Activated CD4-positive, CD25-positive, alpha-beta regulatory T cell treated with anti-CD3 and anti-CD28 coated beads, Interleukin-2, amount 50 U/mL, for 16 hours (primary cell): ENCODE measurements at regions not wholly inside any gene's neighbourhood (a gene's known extent, or its start where the extent isn't known, plus 50 kb on each side); places are given as distances from the start of the nearest gene placed in this dataset.
A peak's percentile ranks its signal among the peaks of the same experiment; 100 is the strongest.
"Not testable (repeated sequence)": the region's sequence is repeated elsewhere in the genome, so short reads cannot be mapped to it uniquely, and the experiment has no call there.

Experiments used
- DNase-seq: peaks from one replicate; pipeline ENCODE4 v3.0.0-alpha.2; 2020; ENCODE audit warnings: low read depth, low spot score

DNA sequence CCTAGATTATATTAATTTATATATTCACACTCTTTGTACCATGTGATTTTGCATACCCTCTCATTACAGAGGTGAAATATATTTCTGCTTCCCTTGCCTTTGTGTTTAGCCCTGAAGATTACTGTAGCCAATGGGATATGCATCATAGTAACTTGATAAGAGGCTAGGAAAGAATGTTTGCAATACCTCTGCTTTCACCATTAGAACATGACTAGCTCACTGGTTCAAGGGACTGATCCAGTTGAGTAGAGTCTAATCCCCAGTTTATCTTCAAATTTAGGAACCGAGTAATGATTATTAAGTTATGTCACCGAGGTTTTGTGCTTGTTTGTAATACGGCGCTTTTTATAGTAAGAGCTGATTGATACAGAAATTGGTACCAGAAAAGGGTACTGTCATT is 552.6 kb upstream of the GJE1 start:
- no peak for DNase-seq

DNA sequence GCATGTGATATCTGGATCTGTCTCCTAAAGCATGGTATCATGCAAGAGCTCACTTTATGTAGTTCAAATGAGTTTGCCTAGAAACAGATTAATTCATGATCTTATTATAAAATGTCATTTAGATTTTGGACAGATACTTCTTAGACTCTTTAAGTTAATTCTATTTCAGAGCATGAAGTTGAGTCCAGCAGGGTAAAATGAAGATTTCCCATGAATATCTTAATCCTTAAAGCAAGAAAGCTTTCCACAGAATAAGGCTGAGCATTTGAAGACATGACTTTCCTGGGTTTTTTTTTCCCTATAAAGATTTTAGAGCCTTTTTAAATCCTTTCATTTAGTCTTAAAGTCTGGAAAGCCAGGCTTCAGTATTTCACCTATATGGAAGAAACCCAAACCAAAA is 556.0 kb upstream of the GJE1 start:
- no peak for DNase-seq

DNA sequence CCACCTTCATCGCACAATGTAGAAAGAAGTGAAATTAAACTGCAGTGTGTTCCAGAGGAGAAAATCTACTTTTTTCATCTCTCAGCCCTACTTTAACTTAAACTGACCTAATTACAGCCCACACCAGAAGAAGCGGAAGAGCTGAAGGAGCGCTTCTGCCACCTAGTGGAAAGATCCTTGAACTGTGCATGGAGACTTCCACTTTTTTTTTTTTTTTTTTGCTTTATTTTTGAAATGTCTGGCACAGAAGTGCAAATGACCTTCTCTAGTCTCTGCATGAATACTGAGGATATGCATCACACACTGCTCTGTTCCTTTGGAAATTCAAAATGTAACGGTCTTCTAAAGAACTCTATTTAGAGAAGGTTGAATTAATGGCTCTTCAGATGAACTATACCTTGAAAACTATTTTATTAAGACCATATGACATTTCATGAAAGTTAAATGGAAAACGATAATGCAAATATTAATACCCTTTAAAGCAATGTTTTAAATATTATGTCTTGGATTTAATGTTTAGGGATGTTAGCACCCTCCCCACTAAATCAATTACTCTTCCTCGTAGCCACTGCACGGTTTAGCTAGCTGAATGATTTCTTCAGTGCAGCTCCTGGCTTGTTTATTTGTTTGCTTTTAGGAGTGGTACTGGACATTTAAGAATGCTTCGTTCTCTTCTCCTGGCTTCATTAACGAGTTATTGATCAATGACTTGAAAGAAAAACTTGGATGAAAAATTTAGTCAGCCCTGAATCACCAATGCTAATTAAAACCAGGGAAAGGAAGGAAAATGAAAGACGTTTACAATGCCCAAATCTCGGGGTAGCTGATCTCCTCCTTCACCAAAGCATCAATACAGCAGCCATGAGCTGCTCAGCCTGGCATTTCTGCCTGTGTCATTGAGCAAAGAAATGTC is 569.6 kb upstream of the GJE1 start:
- peak; percentile 26 for DNase-seq

DNA sequence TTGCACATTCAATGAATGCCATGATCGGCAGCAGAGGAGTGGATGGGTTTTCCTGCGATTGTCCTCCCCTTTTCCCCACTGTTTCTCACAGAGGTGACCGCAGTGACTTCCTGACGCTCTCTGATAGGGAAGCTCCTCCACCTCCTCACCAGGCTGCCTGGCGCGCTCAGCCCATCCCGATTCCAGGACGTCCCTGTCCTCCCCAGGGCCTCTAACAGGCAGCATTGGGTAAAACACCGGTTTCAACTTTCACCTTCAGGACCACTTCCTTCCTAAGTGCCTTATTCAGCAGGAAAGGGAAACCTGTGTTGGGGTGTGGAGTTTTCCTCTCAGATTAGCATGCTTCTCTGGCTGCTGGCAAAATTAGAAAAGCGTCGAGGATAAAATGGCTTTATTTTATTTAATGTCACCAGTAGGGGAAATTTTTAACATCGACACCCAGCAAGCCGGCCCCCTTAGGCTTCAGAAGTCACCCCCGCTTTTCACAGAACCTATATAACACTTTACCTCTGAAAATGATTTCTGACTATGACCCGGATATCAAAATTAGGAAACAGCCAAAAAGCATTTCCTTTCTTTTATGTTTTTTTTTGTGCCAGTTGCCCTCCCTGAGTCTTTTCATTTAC is 570.4 kb upstream of the GJE1 start:
- DNase-seq = no peak

DNA sequence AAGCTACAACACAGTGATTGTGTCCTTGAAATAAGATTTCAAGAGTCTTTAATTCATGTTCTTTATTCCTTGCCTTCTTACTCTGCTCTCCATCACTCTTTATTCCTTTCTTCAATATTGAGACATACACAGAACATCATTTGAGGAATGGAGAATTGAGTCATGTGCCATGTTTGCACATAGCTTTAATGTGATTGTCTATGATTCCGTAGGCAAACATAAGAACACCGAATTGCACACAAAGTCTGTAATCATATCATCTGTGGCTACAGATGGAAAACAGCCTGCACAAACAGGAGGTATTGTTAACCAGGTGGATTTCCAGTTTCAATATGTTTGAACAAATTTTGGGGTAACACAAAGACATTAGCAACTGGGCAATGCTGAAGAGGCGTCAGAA is 571.6 kb upstream of the GJE1 start:
- DNase-seq = no peak

DNA sequence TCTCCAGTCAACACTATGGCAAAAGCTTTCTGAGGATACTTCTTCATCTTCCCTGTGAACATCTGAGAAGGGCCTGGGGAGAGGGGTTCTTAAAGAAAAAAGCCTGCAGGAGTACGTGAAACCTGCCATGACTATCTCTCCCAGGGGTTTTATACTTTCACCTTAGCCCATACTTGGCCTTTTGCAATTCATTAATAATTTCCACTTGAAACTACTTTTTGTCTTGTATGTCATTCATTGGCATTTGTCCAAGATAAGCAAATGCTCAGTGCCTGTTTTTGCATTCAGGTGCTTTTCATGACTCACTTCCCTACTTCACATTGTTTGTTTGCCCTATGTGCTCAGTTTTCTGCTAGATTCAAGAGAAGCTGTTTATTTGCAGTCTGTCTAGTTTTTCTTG is 580.3 kb upstream of the GJE1 start:
- no peak for DNase-seq

DNA sequence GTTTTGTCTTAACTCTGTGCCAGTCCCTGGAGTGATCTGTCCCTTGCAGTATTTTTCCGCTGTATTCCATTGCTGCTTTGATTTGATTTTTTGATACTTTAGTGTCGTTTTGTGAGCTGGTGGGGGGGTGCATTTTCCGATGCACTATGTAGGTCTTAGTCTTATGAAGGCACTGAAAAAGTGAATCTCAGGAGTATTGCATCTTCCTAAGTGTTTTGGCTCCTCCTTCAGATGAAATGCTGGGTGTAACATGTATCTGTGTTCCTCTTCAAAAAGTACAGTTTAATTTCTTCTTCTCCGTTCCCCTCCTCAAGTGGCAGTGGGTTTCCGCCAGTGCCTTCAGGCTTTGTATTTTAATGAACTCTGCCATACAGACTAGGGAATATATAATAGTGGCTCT is 580.7 kb upstream of the GJE1 start:
- no peak for DNase-seq

DNA sequence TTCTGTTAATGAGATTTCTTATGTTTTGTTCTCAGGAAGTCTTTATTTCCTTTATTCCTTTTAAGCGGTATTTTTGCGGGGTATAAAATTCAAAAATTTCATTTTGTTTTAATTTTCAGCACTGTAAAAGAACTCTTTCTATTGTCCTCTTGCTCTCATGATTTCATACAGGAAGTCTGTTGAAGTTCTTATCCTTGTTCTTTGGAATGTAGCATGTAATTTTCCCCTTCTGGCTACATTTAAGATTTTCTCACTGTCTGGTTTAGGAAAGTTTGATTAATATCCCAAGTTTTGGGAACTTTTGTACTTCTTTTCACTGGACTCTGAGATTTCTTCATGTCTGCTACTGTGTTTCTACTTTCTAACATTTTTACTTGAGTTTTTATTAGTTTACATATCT is 581.4 kb upstream of the GJE1 start:
- DNase-seq = no peak

DNA sequence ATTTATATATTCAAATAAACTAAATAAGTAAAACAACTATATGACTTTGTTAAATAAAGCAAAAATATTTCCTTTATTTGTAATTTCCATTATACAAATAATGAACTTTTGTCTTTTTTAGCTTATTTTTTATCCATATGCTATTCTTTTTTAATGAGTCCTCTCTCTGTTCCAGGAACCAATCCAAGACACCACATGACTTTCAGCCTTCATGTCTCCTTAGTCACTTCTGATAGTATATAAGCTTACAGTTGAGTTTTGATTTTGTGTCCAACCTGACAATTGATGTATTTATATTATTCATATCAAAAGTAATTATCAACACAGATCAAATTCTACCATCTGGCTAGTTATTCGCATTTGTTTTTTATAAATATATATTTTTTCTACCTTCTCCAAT is 582.3 kb upstream of the GJE1 start:
- no peak for DNase-seq

DNA sequence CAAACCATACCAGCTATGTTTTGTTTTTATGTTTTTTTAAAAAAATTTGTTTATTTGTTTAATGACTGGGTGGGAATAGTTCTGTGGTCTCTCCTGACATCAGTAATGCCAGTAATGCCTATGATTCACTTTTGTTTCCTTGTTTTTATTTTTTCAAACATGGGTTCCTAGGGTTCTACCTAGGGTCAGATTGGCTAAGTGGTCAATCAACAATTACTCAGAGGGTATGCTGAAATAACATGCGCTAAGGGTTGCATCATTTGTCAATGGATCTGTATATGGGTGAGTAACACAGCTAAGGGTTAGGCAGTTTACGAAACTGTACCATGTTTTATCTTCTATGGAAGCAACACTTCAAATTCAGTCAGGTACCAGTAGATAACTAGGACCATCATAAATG is 583.8 kb upstream of the GJE1 start:
- DNase-seq = no peak

DNA sequence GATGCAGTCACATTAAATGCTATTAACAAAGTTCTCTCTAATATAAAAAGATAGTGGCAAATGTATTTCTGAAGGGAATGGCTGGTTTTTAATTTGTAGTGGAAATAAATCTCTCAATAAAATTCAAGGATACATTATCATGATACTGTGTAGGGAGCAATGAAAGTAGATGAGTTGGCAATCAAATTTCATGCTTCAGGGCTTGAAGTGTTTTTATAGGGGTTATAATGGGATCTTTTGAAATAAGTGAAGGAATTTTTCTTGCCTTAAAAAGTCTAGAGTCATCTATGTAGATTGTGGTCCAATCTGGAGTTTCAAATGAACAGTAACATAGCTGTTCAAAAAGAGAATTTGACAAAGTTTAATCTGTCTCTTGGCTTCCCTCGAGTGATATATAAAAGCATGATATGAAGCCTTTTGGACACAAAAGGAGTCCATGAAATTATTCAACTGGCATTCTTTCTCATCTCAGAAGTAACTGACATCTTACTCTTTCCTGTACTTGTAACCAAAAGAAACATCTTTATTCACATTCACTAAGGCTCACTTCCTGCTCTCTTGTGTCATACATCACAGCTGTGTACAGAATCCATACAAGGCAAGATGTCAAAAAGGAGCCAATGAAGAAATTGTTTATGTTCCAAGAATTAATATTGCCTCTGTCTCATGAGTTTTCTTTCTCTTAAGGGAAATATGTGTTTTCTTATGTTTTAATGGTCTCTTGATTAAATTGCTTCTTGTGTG is 591.0 kb upstream of the GJE1 start:
- no peak for DNase-seq

DNA sequence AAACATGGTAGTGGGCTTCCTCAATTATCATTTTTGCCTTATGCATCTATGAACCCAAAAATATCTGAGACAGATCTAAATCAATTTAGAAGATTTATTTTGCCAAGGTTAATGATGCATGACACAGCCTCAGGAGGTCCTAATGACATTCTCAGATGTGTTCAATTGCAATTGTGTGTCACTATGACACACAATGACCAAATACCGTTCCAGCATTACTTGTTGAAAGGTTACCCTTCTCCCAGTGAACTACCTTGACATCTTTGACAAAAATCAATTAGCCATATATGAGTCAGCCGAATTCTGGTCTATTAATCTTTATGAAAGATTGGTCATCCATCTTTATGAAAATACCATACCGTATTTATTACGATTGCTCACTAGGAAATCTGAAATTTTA is 592.5 kb upstream of the GJE1 start:
- DNase-seq = no peak

DNA sequence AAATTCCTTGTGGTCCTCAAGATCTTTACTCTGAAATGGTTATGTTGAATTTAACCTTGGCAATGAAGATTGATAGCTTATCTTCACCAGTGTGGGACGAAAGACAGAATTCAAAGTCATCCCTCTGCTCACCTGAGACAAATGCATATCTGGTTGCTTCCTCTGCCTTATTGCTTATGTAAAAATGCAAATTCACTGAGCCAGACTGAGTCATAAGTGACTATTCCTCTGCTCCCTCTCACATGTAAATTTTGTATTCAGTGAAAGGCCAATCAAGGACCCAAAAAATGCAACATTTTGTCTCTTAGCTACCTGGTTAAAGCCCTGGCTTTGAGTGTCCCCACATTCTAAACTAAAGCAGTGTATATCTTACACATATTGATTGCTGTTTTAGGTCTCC is 593.1 kb upstream of the GJE1 start:
- DNase-seq = no peak

DNA sequence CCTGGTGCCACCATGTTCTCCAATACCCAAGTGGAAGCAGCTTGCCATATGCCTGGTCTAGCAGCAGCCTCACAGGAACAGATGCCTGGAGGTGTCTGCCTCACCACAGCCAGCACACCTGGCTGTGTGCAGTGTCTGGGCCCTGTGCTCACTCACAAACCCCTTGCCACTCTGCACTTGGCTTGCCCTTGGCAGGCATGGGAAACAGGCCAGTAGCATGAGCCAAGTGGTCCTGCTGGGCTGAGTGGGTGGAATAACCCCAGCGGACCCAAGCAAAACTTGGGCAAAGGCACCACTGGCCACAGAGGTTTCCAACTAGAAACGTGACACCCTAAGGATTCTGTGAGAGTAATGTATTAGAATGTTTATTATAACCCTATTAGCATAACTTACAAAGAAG is 600.5 kb upstream of the GJE1 start:
- no peak for DNase-seq

DNA sequence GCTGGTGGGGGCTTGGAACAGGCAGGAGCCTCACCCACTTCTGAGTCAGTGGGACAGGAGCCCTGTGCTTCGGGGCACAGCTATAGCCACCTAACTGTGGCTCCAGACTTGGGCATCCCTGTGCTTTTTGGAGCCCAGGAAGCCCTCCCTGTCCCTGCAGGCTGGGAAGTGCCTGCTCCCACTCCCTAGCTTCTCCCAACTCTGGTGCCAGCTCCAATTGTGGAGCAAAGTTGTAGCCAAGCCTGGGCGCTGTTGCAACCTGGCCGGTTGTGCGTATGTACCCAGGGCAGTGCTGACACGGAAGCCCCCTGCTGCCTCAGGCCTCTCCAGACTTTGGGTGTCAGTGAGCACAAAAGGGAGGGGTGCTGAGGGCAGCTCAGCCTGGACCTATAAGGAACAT is 601.7 kb upstream of the GJE1 start:
- DNase-seq = no peak

DNA sequence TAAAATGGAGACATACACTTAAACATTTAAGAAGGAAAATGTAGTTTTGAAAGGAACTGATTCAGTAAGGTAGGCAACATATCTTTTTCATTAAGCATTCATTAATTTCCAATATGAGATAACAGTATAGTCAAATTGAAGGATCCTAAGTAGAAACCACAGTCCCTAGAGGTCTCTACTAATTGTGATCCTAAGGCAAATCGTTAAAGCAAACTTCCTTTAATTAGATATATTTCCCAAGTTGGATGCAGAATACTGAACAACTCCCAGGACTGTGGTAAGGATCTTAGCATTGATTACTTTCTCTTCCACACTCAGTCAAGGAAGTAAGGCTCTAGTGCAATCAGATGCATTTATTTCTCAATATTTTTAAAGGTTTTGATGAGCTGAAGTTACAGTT is 604.1 kb upstream of the GJE1 start:
- no peak for DNase-seq

DNA sequence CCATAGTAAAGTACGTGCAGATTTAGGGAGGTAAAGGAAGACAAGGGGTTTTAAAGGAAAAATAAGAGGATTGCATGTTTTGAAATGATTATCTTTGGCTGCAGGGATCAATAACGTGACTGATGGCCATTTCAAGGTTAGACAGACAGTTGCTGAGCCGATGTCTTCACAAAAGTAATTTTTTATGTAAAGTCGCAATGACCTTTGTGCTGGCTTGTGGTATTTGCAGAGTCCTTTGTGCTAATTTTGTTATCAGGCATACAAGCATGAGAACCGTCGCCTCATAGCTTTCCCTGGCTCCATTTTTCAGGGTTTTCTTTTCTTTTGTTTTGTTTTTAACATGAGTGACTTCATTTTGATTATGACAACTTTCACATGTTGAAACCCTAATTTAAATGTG is 605.7 kb upstream of the GJE1 start:
- DNase-seq = no peak

DNA sequence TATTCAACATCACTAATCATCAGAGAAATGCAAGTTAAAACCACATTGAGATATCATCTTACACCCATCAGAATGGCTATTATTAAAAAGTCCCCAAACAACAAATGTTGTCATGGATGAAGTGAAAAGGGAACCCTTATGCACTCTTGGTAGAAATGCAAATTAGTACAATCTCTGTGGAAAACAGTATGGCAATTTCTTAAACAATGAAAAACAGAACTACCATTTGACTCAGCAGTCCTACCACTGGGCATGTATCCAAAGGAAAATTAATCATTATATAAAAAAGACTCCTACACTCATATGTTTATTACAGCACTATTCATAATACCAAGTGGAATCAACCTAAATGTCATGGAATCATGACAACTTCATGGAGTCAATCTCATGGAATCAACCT is 611.3 kb upstream of the GJE1 start:
- DNase-seq = no peak

DNA sequence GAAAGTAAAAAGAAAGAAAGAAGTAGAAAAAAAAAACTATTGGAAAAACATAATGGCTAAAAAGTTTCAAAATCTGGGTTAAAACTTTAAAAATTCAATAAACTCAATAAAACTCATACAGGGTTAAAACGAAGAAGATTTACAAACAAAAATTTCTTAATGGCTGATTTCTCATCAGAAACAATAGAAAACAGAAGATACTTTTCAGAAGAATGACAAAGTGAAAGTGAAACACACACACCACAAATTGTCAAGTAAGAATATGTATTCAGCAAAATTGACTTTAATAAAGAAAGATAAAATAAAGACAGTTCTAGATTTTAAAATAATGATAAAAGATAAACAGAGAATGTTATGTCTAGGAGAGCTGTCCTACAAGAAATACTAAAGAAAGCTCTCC is 618.9 kb upstream of the GJE1 start:
- no peak for DNase-seq

DNA sequence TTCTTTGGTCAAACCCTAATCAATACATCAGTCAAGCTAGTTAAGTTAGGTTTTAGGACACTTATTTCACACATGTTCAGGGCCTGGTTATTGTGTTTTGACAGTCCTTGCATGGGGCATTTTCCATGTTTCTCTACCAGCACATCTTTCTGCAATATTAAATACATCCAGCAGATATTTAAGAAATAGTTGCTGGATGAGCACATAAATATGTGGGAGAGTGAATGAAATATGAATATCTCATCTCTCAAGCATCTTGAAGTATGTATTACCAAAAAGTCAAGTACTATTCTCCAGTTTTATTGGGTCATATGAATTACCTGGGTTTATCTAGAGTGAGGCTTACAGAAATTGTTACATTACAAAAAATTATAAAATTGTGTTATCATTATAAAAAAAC is 621.9 kb upstream of the GJE1 start:
- DNase-seq = no peak

DNA sequence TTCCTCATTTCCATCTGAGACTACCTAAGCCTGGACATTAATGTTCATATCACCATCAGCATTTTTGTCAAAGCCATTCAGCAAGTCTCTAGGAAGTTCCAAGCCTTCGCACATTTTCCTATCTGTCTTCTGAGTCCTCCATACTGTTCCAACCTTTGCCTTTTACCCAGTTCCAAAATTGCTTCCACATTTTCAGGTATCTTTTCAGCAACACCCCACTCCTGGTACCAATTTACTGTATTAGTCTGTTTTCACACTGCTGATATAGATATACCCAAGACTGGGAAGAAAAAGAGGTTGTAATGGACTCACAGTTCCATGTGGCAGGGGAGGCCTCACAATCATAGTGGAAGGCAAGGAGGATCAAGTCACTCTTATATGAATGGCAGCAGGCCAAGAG is 626.7 kb upstream of the GJE1 start:
- DNase-seq = not testable (repeated sequence)

DNA sequence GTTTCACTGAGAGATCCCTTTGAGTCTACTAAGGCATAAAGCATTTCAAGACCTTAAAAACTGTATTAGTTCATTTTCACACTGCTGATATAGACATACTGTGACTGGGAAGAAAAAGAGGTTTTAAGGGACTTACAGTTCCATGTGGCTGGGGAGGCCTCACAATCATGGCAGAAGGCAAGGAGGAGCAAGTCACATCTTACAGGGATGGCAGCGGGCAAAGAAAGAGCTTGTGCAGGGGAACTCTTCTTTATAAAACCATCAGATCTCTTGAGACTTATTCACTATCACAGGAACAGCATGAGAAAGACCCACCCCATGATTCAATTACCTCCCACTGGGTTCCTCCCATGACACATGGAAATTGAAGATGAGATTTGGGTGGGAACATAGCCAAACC is 628.4 kb upstream of the GJE1 start:
- not testable (repeated sequence) for DNase-seq

DNA sequence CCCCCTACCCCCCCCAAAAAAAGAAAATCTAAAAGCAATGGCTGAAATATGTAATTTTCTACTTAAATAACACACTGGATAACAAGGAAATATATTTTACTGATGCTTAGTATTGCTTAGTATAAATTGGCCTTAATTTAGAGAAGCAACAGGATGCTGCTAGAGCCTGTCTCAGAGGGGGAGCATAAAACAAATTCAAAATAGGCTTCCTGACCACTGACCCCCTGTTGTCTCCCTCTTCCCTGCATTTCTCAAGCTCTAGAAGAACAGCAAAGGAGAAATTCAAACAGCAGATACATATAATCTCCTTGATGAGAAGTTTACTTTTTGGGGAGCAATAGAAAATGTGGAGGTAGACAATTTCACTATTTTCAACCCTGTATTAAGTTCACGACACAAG is 631.1 kb upstream of the GJE1 start:
- no peak for DNase-seq
